Urinary bladder (tissue), 3 donors: ENCODE measurements at regions not wholly inside any gene's neighbourhood (a gene's known extent, or its start where the extent isn't known, plus 50 kb on each side); places are given as distances from the start of the nearest gene placed in this dataset.

Experiments
- DNase-seq: peaks from one replicate; pipeline ENCODE4 v3.0.0-alpha.2; 2015; ENCODE audit errors: extremely low spot score
- H3K27ac ChIP-seq: one replicate; pipeline ENCODE4 v1.5.1; 2013; ENCODE audit warnings: low read depth, mild to moderate bottlenecking, moderate library complexity
- H3K36me3 ChIP-seq: one replicate; pipeline ENCODE4 v1.6.1; 2013; ENCODE audit warnings: mild to moderate bottlenecking, moderate library complexity; ENCODE audit not compliant: insufficient read depth
- H3K4me1 ChIP-seq: one replicate; pipeline ENCODE4 v1.6.1; 2013; ENCODE audit warnings: mild to moderate bottlenecking, moderate library complexity; ENCODE audit not compliant: insufficient read depth
- H3K4me3 ChIP-seq: one replicate; pipeline ENCODE4 v1.5.1; 2013; ENCODE audit warnings: low read depth, low read length
- WGBS: extraction: QIAGEN DNeasy Blood & Tissue Kit; methylation state at CpG from one replicate; pipeline ENCODE4 v1.1.7; 2013; 5-methylcytosine and 5-hydroxymethylcytosine counted together
- donor health status: healthy with polysubstance abuse.
- donor health status: healthy.

DNA sequence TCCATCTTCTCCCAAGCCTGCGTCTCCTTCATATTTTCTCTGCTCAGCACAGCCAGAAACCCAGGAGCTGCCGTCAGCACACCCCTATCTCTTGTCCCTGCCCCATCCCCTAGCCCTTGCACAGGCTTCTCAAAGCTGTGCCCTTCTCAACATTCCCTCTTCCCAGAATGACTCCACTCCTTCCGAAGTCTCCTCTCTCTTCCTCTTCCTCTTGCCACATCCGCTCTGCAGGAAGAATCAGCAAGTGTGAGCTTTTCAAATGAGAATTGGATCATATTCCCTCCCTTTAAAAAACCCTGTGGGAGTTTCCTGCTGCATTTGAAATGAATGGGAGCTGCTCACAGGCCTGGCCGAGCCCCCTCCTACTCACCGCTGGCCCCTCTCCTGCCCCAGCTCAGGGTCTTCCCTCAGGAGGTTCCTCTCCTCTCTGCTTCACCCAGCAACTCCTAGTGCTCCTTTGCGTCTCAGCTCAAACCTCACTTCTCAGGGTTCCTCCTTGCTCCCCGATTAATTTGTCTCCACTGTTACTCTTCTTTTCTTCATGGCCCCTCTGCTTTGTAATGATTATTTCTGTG is 528.5 kb upstream of the CCDC196 start:
- Histone ChIP-seq H3K27ac (no peak overlapping the region), H3K4me1 (no peaks in the 10 kb centered on the region), H3K4me3 (no peak overlapping the region), H3K36me3 (no peaks in the 10 kb centered on the region)
- 84% methylated on average over 8 of the region's 8 CpGs for WGBS
- DNase-seq, result no peak

DNA sequence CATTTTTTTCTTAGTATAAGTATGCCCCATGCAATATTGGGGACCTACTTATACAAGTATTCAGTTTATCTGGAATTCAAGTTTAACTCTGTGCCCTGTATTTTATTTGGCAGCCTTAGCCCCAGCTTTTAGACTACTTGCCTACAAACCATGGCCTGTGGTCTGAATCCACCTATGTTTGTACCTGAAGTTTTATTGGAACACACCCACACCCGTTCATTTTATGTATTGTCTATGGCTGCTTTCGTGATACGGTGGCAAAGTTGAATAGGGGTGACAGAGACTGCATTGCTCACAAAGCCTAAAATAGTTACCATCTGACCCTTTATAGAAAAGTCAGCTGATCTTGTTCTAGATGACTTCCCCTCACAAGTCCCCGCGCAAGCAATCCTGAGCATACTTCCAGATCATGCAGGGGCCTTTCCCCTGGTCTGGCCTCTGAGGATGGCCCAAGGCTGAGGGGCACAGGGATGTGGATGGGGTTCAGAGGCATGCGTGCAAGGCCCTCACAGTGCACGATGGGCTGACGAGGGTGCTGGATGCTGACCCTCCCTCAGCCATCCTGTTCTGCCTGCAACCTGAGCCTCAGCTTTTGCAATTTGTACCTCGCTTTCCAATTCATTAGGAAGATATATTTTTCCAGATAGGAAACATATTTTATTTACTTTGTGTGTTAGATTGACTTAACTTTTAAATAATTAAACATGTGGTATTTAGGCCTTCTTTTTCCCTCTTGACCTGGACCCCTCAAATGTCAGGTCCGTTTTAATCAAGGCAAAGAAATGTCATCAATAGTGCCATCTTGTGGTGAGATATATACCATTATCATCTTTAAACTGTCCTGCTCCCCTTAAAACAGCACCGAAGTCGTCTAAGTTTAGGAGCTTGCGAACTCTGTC is 527.3 kb upstream of the CCDC196 start:
- DNase-seq, result no peak
- WGBS, result 66% methylated on average over 13 of the region's 13 CpGs
- Histone ChIP-seq H3K27ac (no peak overlapping the region), H3K36me3 (no peaks in the 10 kb centered on the region), H3K4me1 (no peaks in the 10 kb centered on the region), H3K4me3 (no peak overlapping the region)

DNA sequence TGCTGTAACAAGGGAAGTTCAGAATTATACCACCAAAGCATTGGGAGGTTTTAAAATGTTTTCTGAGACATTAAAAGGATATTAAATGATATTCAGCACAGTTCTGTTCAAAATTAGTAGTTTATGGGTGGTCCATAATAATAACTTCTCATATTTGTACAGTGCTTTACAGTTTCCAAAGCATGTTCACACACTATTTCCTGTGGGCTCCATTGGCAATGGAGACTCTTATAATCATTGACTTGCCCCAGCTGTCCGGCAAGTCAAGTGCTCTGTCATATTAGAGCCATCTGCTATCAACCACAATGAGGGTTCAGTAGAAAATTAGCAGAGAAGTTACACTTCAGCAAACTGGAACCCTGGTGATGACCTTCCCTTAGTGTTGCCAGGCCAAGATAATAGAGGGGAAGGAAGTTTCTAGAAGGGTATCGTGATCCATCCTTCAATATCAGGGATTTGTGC is 526.6 kb upstream of the CCDC196 start:
- Histone ChIP-seq H3K4me1 (no peaks in the 10 kb centered on the region), H3K36me3 (no peaks in the 10 kb centered on the region), H3K4me3 (no peak overlapping the region), H3K27ac (no peak overlapping the region)
- 75% methylated on average over 2 of the region's 2 CpGs for WGBS
- DNase-seq, result no peak

DNA sequence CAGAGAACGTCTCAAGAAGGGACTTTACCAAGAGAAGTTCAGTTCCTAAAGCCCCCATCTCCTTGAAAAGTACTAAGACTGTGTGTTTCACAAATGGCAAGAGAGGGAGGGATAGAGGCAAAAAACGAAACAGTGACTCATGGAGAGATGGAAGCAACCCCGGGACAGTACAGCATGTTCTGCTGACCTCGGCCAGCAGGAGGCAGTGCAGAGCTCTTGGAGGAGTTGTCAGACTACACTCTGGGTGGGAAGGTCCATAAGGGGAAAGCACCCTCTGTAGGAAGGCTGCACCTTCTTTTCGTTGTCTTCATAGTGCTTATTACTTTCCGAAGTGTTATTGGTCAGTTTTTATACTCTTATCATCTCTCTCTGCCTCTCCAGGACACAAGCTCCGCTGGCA is 525.2 kb upstream of the CCDC196 start:
- H3K36me3 ChIP-seq, result no peaks in the 10 kb centered on the region
- H3K4me3 ChIP-seq, result no peak overlapping the region
- WGBS, result 53% methylated on average over 7 of the region's 7 CpGs
- no peak overlapping the region for H3K27ac ChIP-seq
- no peaks in the 10 kb centered on the region for H3K4me1 ChIP-seq
- DNase-seq, result no peak

DNA sequence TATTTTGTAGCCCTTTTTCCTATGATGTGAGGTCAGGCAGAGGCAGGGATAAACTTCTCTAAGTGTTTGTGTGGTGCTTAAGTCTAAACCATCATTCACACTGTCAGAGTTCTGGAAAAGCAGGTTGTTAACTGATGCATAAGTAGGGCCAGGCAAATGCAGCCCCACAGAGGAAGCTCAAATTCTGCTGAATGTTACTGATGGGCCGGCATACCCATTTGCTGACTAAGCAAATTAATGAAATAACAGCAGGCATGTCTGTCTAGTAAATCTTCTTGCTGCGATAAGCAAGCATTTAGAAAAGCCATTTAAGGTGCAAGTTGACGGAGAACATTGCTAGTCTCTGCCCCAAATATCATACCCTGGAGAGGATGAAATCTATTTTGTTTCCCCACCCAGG is 523.2 kb upstream of the CCDC196 start:
- DNase-seq, result no peak
- Histone ChIP-seq H3K36me3 (no peaks in the 10 kb centered on the region), H3K27ac (no peak overlapping the region), H3K4me1 (no peaks in the 10 kb centered on the region), H3K4me3 (no peak overlapping the region)
- WGBS, result 42% methylated on average over 3 of the region's 3 CpGs

DNA sequence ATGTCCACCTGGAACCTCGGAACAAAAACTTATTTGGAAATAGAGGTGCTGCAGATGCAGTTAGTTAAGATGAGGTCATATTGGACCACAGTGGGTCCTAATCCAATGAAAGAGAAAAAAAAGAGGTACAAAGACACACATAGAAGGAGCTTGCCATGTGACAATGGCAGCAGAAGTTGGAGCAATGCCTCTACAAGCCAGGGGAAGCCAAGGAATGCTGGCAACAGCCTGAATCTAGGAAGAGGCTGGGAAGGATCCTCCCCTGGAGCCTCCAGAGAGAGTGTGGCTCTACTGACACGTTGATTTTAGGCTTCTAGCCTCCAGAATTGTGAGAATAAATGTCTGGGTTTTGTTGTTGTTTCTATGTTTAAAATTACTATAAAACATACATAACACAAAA is 521.8 kb upstream of the CCDC196 start:
- Histone ChIP-seq H3K36me3 (no peaks in the 10 kb centered on the region), H3K4me1 (no peaks in the 10 kb centered on the region), H3K27ac (no peak overlapping the region), H3K4me3 (no peak overlapping the region)
- 61% methylated on average over 2 of the region's 2 CpGs for WGBS
- DNase-seq, result no peak

DNA sequence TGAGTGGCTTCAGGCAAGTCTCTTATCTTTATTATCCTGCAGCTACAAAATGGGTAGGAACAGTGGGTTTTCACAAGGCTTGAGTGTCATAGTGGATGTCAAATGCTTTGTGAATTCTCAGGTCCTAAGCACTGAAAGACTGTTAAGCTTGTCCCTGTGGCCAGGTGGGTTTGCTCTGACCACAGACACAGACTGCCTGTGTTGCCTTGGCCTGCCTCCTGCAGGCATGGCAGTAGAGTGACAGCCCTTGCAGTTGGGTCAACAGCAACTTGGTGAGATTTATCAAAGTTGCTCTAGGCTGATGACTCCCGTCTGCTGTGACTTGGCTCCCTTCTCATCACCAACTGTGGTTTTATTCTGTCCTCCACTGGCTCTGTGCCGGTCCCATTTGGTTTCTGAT is 520.0 kb upstream of the CCDC196 start:
- Histone ChIP-seq H3K4me3 (no peak overlapping the region), H3K4me1 (no peaks in the 10 kb centered on the region), H3K36me3 (no peaks in the 10 kb centered on the region), H3K27ac (no peak overlapping the region)
- no peak for DNase-seq
- 92% methylated on average over 2 of the region's 2 CpGs for WGBS

DNA sequence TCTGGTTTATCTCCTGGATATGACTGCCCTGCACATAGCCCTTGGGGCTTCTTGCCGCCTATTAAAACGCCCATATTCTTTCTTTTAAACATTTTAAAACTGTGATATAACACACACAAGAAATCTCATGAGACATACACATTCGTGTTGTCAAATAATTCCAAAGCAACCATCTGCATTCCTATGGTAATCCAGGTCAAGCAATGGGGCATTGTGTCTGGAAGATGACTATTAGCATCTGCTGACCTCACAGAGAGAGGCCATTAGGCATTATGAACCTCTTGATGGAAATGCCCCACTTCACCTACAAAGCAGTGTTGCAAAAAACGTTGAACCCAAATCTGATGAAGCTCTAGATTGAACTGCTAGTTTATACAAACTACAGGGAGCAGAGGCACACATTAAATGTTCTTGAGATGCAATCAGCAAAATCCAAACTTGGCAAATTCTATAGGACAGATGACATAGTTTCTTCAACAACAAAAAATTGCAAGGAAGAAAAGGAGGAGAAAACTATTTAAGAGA is 513.8 kb upstream of the CCDC196 start:
- no peaks in the 10 kb centered on the region for H3K4me1 ChIP-seq
- no peak overlapping the region for H3K4me3 ChIP-seq
- no peak overlapping the region for H3K27ac ChIP-seq
- WGBS, result 53% methylated on average over 4 of the region's 4 CpGs
- no peak for DNase-seq
- H3K36me3 ChIP-seq, result no peaks in the 10 kb centered on the region

DNA sequence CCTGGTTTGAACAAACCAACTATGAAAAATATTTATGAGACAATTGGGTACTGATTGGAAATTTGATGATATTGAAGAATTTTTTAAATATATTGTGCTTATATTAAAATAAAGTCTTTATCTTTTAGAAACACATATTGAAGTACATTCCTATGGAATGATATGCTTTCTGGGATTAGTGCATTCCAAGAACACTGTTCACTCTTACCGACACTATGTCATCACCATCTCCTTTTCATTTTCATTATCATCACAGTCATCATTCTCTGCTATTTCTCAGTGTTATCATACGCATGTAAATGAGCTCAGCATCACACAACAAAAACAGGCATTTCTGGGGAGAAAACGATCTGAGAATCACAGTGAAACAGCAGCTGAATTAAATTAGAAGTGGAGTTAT is 513.3 kb upstream of the CCDC196 start:
- 57% methylated on average over 3 of the region's 3 CpGs for WGBS
- Histone ChIP-seq H3K27ac (no peak overlapping the region), H3K4me1 (no peaks in the 10 kb centered on the region), H3K4me3 (no peak overlapping the region), H3K36me3 (no peaks in the 10 kb centered on the region)
- DNase-seq, result no peak

DNA sequence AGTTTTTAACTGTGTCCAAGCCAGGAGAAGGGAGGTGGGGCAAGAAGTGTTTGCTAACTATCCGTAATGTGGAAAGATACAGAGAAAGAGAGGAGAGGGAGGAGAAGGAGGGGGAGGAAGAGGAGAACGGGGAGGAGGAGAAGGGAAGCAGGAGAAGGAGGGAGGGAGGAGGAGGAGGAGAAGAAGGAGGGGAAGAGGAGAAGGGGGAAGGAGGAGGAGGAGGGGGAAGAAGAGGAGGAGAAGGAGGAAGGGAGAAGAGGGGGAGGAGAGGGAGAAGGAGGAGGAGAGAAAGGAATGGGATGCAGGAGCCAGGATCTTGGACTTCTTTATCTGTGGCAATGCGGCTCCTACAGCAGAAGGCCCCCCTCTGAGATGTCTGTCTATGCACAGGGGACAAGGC is 510.3 kb upstream of the CCDC196 start:
- DNase-seq, result no peak
- no peak overlapping the region for H3K4me3 ChIP-seq
- 49% methylated on average over 3 of the region's 3 CpGs for WGBS
- no peak overlapping the region for H3K27ac ChIP-seq
- no peaks in the 10 kb centered on the region for H3K36me3 ChIP-seq
- no peaks in the 10 kb centered on the region for H3K4me1 ChIP-seq

DNA sequence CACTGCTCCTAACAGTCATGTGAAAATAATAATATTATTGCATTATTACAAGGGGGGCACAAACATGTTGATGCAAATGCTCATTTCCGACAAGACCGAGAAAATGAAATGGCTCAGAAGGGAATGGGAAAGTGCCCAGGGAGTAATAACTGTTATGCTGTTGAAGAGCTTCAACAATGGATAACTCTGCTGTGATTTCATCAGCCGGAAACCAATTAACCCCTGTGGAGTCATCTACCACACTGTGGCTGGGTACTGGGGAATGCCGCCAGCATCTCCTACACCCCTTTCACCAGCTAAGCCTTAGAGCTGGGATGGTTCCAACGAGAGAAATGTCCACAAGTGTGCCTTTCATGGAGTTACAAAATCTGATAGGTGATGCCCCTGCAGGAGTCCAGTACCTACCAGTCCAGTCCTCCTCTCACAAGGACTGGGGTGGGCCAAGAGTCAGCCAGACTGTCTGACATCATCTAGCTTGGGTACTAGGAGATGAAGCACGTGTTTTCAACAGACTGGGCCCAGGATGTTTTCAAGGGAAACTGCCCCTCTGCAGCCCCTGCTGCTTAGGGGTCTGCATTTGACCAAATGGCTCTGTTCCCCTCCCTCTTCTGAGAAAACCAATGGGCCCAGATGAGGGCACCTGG is 509.3 kb upstream of the CCDC196 start:
- Histone ChIP-seq H3K36me3 (no peaks in the 10 kb centered on the region), H3K4me1 (no peaks in the 10 kb centered on the region), H3K27ac (no peak overlapping the region), H3K4me3 (no peak overlapping the region)
- DNase-seq, result no peak
- 83% methylated on average over 6 of the region's 6 CpGs for WGBS

DNA sequence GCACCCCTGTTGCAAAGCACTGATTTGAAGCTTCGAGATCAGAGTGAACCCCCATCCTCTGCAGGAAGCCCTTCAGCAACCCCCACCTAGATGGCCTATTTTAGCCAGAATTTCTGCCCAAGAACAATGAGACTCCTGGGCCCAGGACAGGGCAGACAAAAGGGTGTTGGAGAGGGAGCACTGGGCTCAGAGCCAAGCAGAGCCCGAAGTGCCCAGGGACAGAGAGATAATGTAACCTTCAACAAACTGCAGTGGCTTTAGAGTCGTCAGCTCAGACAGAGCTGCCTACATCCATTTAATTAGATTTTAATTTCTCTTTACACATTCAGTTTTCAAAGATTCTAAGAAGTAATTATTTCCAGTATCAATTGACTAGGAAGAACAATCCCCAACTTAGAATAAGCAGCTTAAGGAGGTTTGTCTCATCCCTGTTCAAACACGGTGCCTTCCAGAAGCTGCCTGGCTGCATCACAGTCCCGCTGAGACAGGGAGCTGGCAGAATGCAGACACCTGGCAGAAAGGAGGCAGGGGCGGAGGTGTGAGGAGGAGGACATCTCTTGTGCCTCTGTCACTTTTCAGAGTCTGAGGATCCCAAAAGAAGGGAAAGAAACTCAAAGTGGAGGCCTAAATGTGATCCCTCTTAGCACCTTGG is 504.9 kb upstream of the CCDC196 start:
- Histone ChIP-seq H3K27ac (no peak overlapping the region), H3K36me3 (no peaks in the 10 kb centered on the region), H3K4me3 (no peak overlapping the region), H3K4me1 (no peaks in the 10 kb centered on the region)
- no peak for DNase-seq
- WGBS, result 75% methylated on average over 6 of the region's 6 CpGs

DNA sequence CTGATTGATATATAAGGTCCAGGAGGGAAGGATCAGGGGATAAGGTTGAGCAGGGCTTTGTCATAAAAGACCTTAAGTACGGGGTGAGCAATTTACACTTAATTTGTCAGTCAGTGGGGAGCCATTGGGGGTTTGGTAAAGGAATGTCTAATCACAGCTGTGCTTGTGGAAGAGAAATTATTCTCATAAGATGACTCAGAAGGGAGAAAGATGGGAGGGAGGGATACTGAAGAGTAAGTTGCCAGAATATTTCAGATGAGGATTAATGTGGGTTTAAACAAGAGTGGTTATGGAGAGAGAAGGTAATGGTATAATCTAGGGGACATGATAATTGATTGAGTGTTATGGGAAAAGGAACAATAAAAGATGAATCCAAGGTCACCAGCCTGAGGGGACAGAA is 500.1 kb upstream of the CCDC196 start:
- 24% methylated on average over 1 of the region's 1 CpG for WGBS
- Histone ChIP-seq H3K36me3 (no peaks in the 10 kb centered on the region), H3K4me1 (no peaks in the 10 kb centered on the region), H3K4me3 (no peak overlapping the region), H3K27ac (no peak overlapping the region)
- DNase-seq, result no peak
